Breast epithelium (tissue), 4 donors: ENCODE measurements at regions not wholly inside any gene's neighbourhood (a gene's known extent, or its start where the extent isn't known, plus 50 kb on each side); places are given as distances from the start of the nearest gene placed in this dataset.

Experiments used
- DNase-seq, 2 donors: peaks; one replicate each; pipeline ENCODE4 v3.0.0-alpha.2; 2019; ENCODE audit warnings: low spot score in 2 of 2
- H3K27ac ChIP-seq, 2 donors: fragments of 200-600 bp; sonication (generic) in 1 of 2; one replicate each; pipeline ENCODE4 v1.5.1; 2016 to 2019; ENCODE audit warnings: mild to moderate bottlenecking in 1 of 2
- H3K27me3 ChIP-seq, 2 donors: fragments of 200-600 bp; sonication (generic) in 1 of 2; one replicate each; pipeline versions ENCODE4 v1.5.1 to v1.6.0; 2017 to 2019; ENCODE audit warnings: control low read depth in 1 of 2, mild to moderate bottlenecking in 1 of 2
- H3K36me3 ChIP-seq: fragments of 200-600 bp; one replicate; pipeline ENCODE4 v1.5.1; 2019
- H3K4me1 ChIP-seq, 2 donors: fragments of 200-600 bp; sonication (generic); one replicate each; pipeline ENCODE4 v1.5.1; 2016 to 2019; ENCODE audit warnings: control low read depth in 1 of 2
- H3K4me3 ChIP-seq, 3 donors: fragments of 200-600 bp; sonication (generic); 1 replicate in 2 of 3; 2 replicates in 1 of 3; pipeline ENCODE4 v1.5.1; 2016 to 2019; ENCODE audit warnings: mild to moderate bottlenecking in 3 of 3, moderate library complexity in 2 of 3
- H3K9me3 ChIP-seq, 2 donors: fragments of 200-600 bp; sonication (generic) in 1 of 2; one replicate each; pipeline ENCODE4 v1.5.1; 2016 to 2019; ENCODE audit warnings: control low read depth in 1 of 2
- CTCF ChIP-seq, 3 donors: fragments of 450-650 bp; IDR thresholded peaks; one replicate each; pipeline ENCODE4 v1.5.1; 2016 to 2017; ENCODE audit warnings: antibody characterized with exemption in 3 of 3, mild to moderate bottlenecking in 3 of 3, moderate library complexity in 3 of 3
- POLR2A ChIP-seq: fragments of 450-650 bp; IDR thresholded peaks from one replicate; pipeline ENCODE4 v1.6.1; 2016; ENCODE audit warnings: antibody characterized with exemption, mild to moderate bottlenecking, moderate library complexity
- POLR2AphosphoS5 ChIP-seq, 3 donors: sonication (generic); formaldehyde crosslinking; IDR thresholded peaks; one replicate each; pipeline ENCODE4 v1.6.1; 2017; ENCODE audit warnings: antibody characterized with exemption in 3 of 3
- intact Hi-C: fragments of 100-400 bp; cut with DNase I; formaldehyde crosslinking; loops from one replicate; pipeline ENCODE4 v1.15.1; 2023; ENCODE audit warnings: low total_unique reads

DNA sequence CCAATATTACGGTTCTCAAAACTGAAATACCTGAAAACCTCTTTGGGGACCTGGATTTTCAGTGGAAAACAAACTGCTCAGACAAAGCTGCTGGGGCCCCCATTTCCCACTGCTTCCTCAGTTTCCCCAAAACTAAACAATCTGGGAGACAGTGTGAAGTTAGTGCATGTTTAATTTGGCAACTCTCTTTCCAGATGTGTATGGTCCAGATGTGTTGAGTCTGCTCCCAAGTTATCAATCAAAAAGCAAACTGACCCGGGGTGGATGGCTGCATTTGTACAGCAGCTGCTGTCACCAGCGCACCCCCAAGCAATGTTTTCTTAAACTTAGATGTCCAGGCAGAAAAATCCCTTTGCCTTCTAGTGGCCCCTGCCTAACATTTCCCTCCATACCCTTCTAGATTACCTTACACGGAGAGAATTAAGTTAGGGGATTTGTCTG is 136.9 kb downstream of the COPS8 start:
- Histone ChIP-seq H3K36me3 (no peaks in the 10 kb centered on the region), H3K4me3 (no peak overlapping the region), H3K27me3 (no peaks in the 10 kb centered on the region), H3K27ac (peak overlapping the region; percentile 69 to 77), H3K4me1 (peaks cover 0 to 15% of the 10 kb centered on the region in 2 donors), H3K9me3 (no peaks in the 10 kb centered on the region)
- DNase-seq: no peak
- TF ChIP-seq POLR2AphosphoS5 (IDR thresholded peaks at IDR 0.05) (no peak), POLR2A (no peak), CTCF (IDR thresholded peaks at IDR 0.05) (no peak)
- intact Hi-C loops: no loop called here

DNA sequence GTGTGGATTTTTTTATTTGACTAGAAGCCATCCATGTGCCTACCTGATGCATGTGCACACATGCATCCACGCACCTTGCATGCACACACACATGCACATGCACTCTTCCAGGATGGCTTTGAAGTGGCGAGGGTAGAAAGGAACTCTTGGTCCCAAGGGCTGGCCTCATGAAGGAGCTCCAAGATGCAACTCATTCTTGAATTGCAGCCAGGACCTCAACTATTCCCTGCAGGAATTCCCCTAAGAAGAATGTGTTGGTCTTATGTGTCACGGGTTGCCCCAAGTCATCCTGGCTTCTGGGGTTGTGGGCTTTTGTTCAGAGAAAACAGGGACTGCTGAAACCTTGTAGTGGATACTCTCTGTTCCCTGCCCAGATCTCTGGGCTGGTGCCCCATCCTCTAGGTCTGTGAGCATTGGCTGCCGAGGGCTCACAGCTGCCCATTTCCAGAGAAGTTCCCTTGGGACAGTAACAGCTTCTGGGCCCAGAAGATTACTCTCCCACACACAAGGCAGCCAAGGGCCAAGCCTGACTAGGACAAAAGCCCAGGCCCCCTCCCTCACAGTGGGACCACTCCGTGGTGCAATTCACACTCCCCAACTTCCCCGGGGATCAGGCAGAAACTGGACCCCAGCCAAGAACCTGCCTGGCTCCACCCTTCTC is 137.6 kb downstream of the COPS8 start:
- peak overlapping the region; percentile 69 to 77 for H3K27ac ChIP-seq
- H3K27me3 ChIP-seq: no peaks in the 10 kb centered on the region
- no peak overlapping the region for H3K4me3 ChIP-seq
- peaks cover 0 to 15% of the 10 kb centered on the region in 2 donors for H3K4me1 ChIP-seq
- H3K36me3 ChIP-seq: no peaks in the 10 kb centered on the region
- TF ChIP-seq POLR2AphosphoS5 (IDR thresholded peaks at IDR 0.05): peak in 2 of 3 donors; percentile 13 to 42
- no peak for TF ChIP-seq POLR2A
- DNase-seq: peak in 1 of 2 donors; percentile 32
- no peaks in the 10 kb centered on the region for H3K9me3 ChIP-seq
- intact Hi-C loops: no loop called here

- intact Hi-C loops: no loop called here
- Histone ChIP-seq H3K4me1 (peaks cover 0 to 11% of the 10 kb centered on the region in 2 donors), H3K36me3 (no peaks in the 10 kb centered on the region), H3K27ac (peak overlapping the region; percentile 36 to 81), H3K4me3 (no peak overlapping the region), H3K9me3 (no peaks in the 10 kb centered on the region), H3K27me3 (no peaks in the 10 kb centered on the region)
- no peak for TF ChIP-seq CTCF (IDR thresholded peaks at IDR 0.05)
- DNase-seq: no peak
Observed at GRCh38 chr2:237227190-237227589, 141.5 kb downstream of the COPS8 start.

DNA sequence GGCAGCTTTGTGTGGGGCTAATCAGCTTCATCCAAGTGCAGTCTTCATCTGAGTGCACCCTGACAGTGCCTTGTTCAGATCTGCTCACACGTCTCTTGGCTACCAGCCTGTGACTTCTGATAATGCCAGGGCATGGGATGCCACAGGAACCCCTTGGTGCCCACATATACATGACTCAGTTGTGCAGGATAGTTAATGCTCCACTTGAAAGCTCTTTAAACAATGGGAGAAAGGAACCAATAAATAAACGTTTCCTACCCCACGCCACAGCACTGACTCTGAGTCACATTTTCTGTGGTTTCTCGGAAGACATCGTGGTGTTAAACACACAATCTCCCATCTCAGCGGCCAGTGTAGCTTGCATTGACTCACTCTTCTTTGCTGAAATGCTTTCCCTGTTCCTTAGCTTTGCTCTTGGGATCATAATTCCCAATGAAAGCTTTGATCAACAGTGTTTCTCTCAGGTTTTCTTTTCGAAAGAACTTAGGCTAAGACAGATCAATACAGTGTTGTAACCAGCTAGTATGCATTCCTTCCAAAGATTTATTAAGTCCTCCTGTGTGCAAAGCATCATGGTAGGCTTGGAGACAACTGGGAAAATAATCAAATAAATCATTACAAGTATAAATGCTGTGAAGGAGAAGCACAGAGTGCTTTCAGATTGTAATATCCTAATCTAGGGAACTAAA is 142.0 kb downstream of the COPS8 start:
- Histone ChIP-seq H3K4me3 (peak overlapping the region in 1 of 3 donors; percentile 9), H3K9me3 (no peaks in the 10 kb centered on the region), H3K4me1 (peaks cover 0 to 11% of the 10 kb centered on the region in 2 donors), H3K27me3 (no peaks in the 10 kb centered on the region), H3K27ac (peak overlapping the region; percentile 36 to 81), H3K36me3 (no peaks in the 10 kb centered on the region)
- no peak for DNase-seq
- intact Hi-C loops: no loop called here
- TF ChIP-seq POLR2A (no peak), POLR2AphosphoS5 (IDR thresholded peaks at IDR 0.05) (peak in 1 of 3 donors; percentile 10), CTCF (IDR thresholded peaks at IDR 0.05) (no peak)

- TF ChIP-seq POLR2A: no peak
- no peak for TF ChIP-seq POLR2AphosphoS5 (IDR thresholded peaks at IDR 0.05)
- TF ChIP-seq CTCF (IDR thresholded peaks at IDR 0.05): no peak
- Histone ChIP-seq H3K9me3 (no peaks in the 10 kb centered on the region), H3K27me3 (no peaks in the 10 kb centered on the region), H3K27ac (peak overlapping the region; percentile 36 to 81), H3K36me3 (no peaks in the 10 kb centered on the region), H3K4me3 (peak overlapping the region in 1 of 3 donors; percentile 9), H3K4me1 (peaks cover 0 to 7% of the 10 kb centered on the region in 2 donors)
- DNase-seq: no peak
- intact Hi-C loops: no loop called here
Observed at GRCh38 chr2:237228281-237228625, 142.6 kb downstream of the COPS8 start.
